H9 (cell line): ENCODE measurements at regions not wholly inside any gene's neighbourhood (a gene's known extent, or its start where the extent isn't known, plus 50 kb on each side); places are given as distances from the start of the nearest gene placed in this dataset.

Experiments
- DNase-seq: peaks from one replicate; pipeline ENCODE4 v3.0.0-alpha.2; 2017
- H2AFZ ChIP-seq: one replicate; pipeline ENCODE4 v1.6.1; 2013; ENCODE audit warnings: mild to moderate bottlenecking, low read length, control low read depth, moderate library complexity
- H2AK5ac ChIP-seq: 2 replicates; pipeline ENCODE4 v1.6.1; 2013; ENCODE audit warnings: low read length, control low read depth, mixed read lengths; ENCODE audit not compliant: insufficient read length
- H2BK120ac ChIP-seq: one replicate; pipeline ENCODE4 v1.6.1; 2013; ENCODE audit warnings: low read depth, mild to moderate bottlenecking, low read length, control low read depth, inconsistent platforms; ENCODE audit not compliant: poor library complexity, severe bottlenecking
- H2BK12ac ChIP-seq: 2 replicates; pipeline ENCODE4 v1.6.1; 2013; ENCODE audit warnings: low read length, control low read depth, mixed read lengths, low read depth; ENCODE audit not compliant: insufficient read length
- H2BK15ac ChIP-seq: 2 replicates; pipeline ENCODE4 v1.6.1; 2013; ENCODE audit warnings: low read depth, low read length, control low read depth
- H2BK20ac ChIP-seq: one replicate; pipeline ENCODE4 v1.6.1; 2013; ENCODE audit warnings: low read depth, mild to moderate bottlenecking, low read length, control low read depth, inconsistent platforms; ENCODE audit not compliant: poor library complexity, severe bottlenecking
- H2BK5ac ChIP-seq: 2 replicates; pipeline ENCODE4 v1.6.1; 2013; ENCODE audit warnings: low read length, control low read depth, mixed read lengths; ENCODE audit not compliant: insufficient read length
- H3K14ac ChIP-seq: 2 replicates; pipeline ENCODE4 v1.6.1; 2013; ENCODE audit warnings: low read length, control low read depth; ENCODE audit not compliant: insufficient read depth
- H3K18ac ChIP-seq: 2 replicates; pipeline ENCODE4 v1.6.1; 2013; ENCODE audit warnings: low read depth, mild to moderate bottlenecking, mixed read lengths, low read length, control low read depth; ENCODE audit not compliant: insufficient read length
- H3K23ac ChIP-seq: 2 replicates; pipeline ENCODE4 v1.6.1; 2013; ENCODE audit warnings: low read length, control low read depth, mixed read lengths, low read depth; ENCODE audit not compliant: insufficient read length
- H3K23me2 ChIP-seq: 2 replicates; pipeline ENCODE4 v1.6.1; 2013; ENCODE audit warnings: low read depth, mild to moderate bottlenecking, mixed read lengths, low read length, control low read depth; ENCODE audit not compliant: insufficient read length, poor library complexity, severe bottlenecking
- H3K27ac ChIP-seq: 2 replicates; pipeline ENCODE4 v1.5.1; 2013; ENCODE audit warnings: low read length, control low read depth, mixed read lengths, low read depth; ENCODE audit not compliant: insufficient read length
- H3K27me3 ChIP-seq: 2 replicates; pipeline ENCODE4 v1.6.1; 2013; ENCODE audit warnings: low read length, control low read depth, inconsistent platforms; ENCODE audit not compliant: insufficient read depth
- H3K4ac ChIP-seq: 2 replicates; pipeline ENCODE4 v1.6.1; 2013; ENCODE audit warnings: low read depth, mild to moderate bottlenecking, control low read depth, inconsistent platforms, low read length, moderate library complexity
- H3K4me1 ChIP-seq: 2 replicates; pipeline ENCODE4 v1.6.1; 2013; ENCODE audit warnings: low read length, control low read depth, inconsistent platforms; ENCODE audit not compliant: insufficient read depth
- H3K4me2 ChIP-seq: 2 replicates; pipeline ENCODE4 v1.6.1; 2013; ENCODE audit warnings: low read length, control low read depth, mixed read lengths; ENCODE audit not compliant: insufficient read length, insufficient read depth
- H3K56ac ChIP-seq: 2 replicates; pipeline ENCODE4 v1.6.1; 2013; ENCODE audit warnings: low read depth, mild to moderate bottlenecking, mixed read lengths, low read length, control low read depth; ENCODE audit not compliant: insufficient read length
- H3K79me1 ChIP-seq: 2 replicates; pipeline ENCODE4 v1.6.1; 2013; ENCODE audit warnings: low read depth, mild to moderate bottlenecking, moderate library complexity, low read length, control low read depth, inconsistent platforms; ENCODE audit not compliant: insufficient read depth, poor library complexity, severe bottlenecking
- H3K79me2 ChIP-seq: 2 replicates; pipeline ENCODE4 v1.6.1; 2013; ENCODE audit warnings: low read length, control low read depth, inconsistent platforms; ENCODE audit not compliant: insufficient read depth
- H3K9ac ChIP-seq: 2 replicates; pipeline ENCODE4 v1.6.1; 2013; ENCODE audit warnings: low read length, control low read depth, mixed read lengths; ENCODE audit not compliant: insufficient read length; ENCODE audit errors: extremely low read depth
- H3K9me3 ChIP-seq: one replicate; pipeline ENCODE4 v1.6.1; 2013; ENCODE audit warnings: low read depth, low read length, inconsistent platforms; ENCODE audit not compliant: control insufficient read depth
- H3T11ph ChIP-seq: one replicate; pipeline ENCODE4 v1.6.1; 2013; ENCODE audit warnings: mild to moderate bottlenecking, low read length, control low read depth, inconsistent platforms
- H4K20me1 ChIP-seq: one replicate; pipeline ENCODE4 v1.6.1; 2013; ENCODE audit not compliant: control insufficient read depth, insufficient read length, insufficient read depth
- H4K5ac ChIP-seq: 2 replicates; pipeline ENCODE4 v1.6.1; 2013; ENCODE audit warnings: low read depth, mild to moderate bottlenecking, mixed read lengths, low read length, control low read depth; ENCODE audit not compliant: insufficient read length
- H4K8ac ChIP-seq: replicated peaks from 2 replicates; pipeline ENCODE4 v1.6.1; 2013; ENCODE audit warnings: low read length, control low read depth, mixed read lengths, low read depth; ENCODE audit not compliant: insufficient read length
- H4K91ac ChIP-seq: 2 replicates; pipeline ENCODE4 v1.6.1; 2013; ENCODE audit warnings: low read depth, mild to moderate bottlenecking, moderate library complexity, mixed read lengths, low read length, control low read depth; ENCODE audit not compliant: insufficient read length
- H3K27ac Mint-ChIP-seq, 3 experiments: 2 replicates in 2 of 3; 3 replicates in 1 of 3; pipeline ENCODE4 v1.8.0; 2020 to 2021; ENCODE audit warnings: mixed read lengths in 3 of 3, mild to moderate bottlenecking in 1 of 3, moderate library complexity in 1 of 3
- H3K27me3 Mint-ChIP-seq: 2 replicates; pipeline ENCODE4 v1.8.0; 2021; ENCODE audit warnings: low read depth, mild to moderate bottlenecking, moderate library complexity, mixed read lengths
- H3K36me3 Mint-ChIP-seq, 3 experiments: 2 replicates in 2 of 3; 3 replicates in 1 of 3; pipeline ENCODE4 v1.8.0; 2020 to 2021; ENCODE audit warnings: low read depth in 3 of 3, mixed read lengths in 3 of 3; ENCODE audit not compliant: insufficient read depth in 1 of 3
- H3K4me1 Mint-ChIP-seq, 2 experiments: 2 replicates each; pipeline ENCODE4 v1.8.0; 2020; ENCODE audit warnings: mixed read lengths in 2 of 2
- H3K4me3 Mint-ChIP-seq, 2 experiments: 2 replicates in 1 of 2; 3 replicates in 1 of 2; pipeline ENCODE4 v1.8.0; 2020 to 2021; ENCODE audit warnings: mild to moderate bottlenecking in 2 of 2, mixed read lengths in 2 of 2, moderate library complexity in 1 of 2
- H3K9me3 Mint-ChIP-seq, 2 experiments: 2 replicates in 1 of 2; 3 replicates in 1 of 2; pipeline ENCODE4 v1.8.0; 2020; ENCODE audit warnings: mild to moderate bottlenecking in 2 of 2, mixed read lengths in 2 of 2, moderate library complexity in 1 of 2
- CTCF ChIP-seq: fragments of 200-600 bp; sonication (generic); conservative IDR thresholded peaks from 3 replicates; pipeline ENCODE4 v1.8.0; 2021; ENCODE audit warnings: antibody characterized with exemption, mild to moderate bottlenecking
- WGBS: extraction: QIAGEN DNeasy Blood & Tissue Kit; methylation state at CpG from one replicate; pipeline ENCODE4 v1.1.7; 2013; ENCODE audit warnings: missing lambda C conversion rate, low lambda C conversion rate, mixed read lengths; ENCODE audit not compliant: insufficient read length; ENCODE audit errors: extremely low coverage; 5-methylcytosine and 5-hydroxymethylcytosine counted together

- no peak overlapping the region for H3K23ac ChIP-seq
- H3K4me1 Mint-ChIP-seq: peaks cover 5 to 9% of the 10 kb centered on the region in 2 experiments
- H3K4me1 ChIP-seq: peaks cover 2% of the 10 kb centered on the region; the same call in 1 of the 2 replicates
- no peak overlapping the region for H3T11ph ChIP-seq
- no peaks in the 10 kb centered on the region for H3K9me3 ChIP-seq
- H4K20me1 ChIP-seq: no peaks in the 10 kb centered on the region
- H3K27me3 Mint-ChIP-seq: peaks cover 14% of the 10 kb centered on the region
- H3K79me2 ChIP-seq: no peaks in the 10 kb centered on the region
- H3K79me1 ChIP-seq: no peaks in the 10 kb centered on the region
- no peak overlapping the region for H2AK5ac ChIP-seq
- no peak overlapping the region for H2AFZ ChIP-seq
- TF ChIP-seq CTCF: no peak
- H3K9ac ChIP-seq: no peak overlapping the region
- H3K18ac ChIP-seq: no peak overlapping the region
- H3K36me3 Mint-ChIP-seq: no peaks in the 10 kb centered on the region; a peak in 1 of 7 replicates
- DNase-seq: no peak
- H4K91ac ChIP-seq: no peak overlapping the region
- H3K27ac ChIP-seq: no peak overlapping the region
- H3K56ac ChIP-seq: no peak overlapping the region
- no peak overlapping the region for H3K4me3 Mint-ChIP-seq
- H3K4ac ChIP-seq: no peak overlapping the region
- H2BK12ac ChIP-seq: no peak overlapping the region
- H3K14ac ChIP-seq: no peak overlapping the region
- H3K4me2 ChIP-seq: no peak overlapping the region
- no peak overlapping the region for H2BK15ac ChIP-seq
- no peaks in the 10 kb centered on the region for H3K9me3 Mint-ChIP-seq
- no peak overlapping the region for H4K5ac ChIP-seq
- H4K8ac ChIP-seq: no peak overlapping the region
- WGBS: no CpG with 5 or more reads among the region's 8 CpGs
- H3K27ac Mint-ChIP-seq: no peak overlapping the region
- no peak overlapping the region for H2BK120ac ChIP-seq
- H2BK20ac ChIP-seq: no peak overlapping the region
- H2BK5ac ChIP-seq: no peak overlapping the region
- no peaks in the 10 kb centered on the region for H3K23me2 ChIP-seq
- no peaks in the 10 kb centered on the region for H3K27me3 ChIP-seq
Observed at GRCh38 chr1:58884706-58885661, 101.1 kb upstream of the JUN start.
